ENCODE measurements at regions not wholly inside any gene's neighbourhood (a gene's known extent, or its start where the extent isn't known, plus 50 kb on each side); places are given as distances from the start of the nearest gene placed in this dataset.

DNA sequence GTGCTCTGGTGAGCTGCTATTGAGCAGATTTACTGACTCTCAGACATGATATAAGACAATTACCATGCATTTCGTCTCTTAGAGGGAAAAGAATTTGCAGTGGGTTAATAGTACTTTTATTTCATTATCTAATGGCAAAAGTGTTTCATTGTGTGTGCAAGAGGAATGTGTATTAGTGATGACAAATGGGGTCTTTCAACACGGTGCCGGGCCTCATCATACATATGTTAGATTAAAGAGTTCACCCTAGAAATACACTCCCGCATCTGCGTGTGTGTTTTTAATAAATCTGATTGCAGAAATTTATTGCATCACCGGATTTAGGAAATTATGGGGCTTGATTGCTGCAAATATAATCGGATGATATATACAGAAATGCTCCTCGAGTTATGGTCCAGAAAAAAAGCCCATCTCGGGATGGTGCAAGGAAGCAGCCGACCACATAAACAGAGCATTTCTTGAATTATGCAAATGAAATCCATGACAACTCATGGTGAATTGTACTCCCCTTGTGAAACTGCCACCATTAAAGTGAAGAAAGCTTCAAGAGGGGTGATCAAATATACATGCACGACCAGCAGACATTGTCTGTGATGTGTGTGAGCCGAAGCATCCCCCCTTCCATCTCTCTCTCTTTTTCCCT, 156.0 kb downstream of the PHETA1 start:
- no peaks in the 10 kb centered on the region for H3K4me1 ChIP-seq
- ATAC-seq (ENCODE audit: low FRiP score in 2 of 2) (no peak), DNase-seq (no peak)
- no peaks in the 10 kb centered on the region for H3K36me3 ChIP-seq
- WGBS, 2 donors: 70 to 77% methylated on average over 12 of the region's 12 CpGs
- no peak overlapping the region for H3K27ac ChIP-seq
- H3K27me3 ChIP-seq: no peaks in the 10 kb centered on the region
- TF ChIP-seq POLR2AphosphoS5 (IDR thresholded peaks at IDR 0.05) (no peak), EP300 (IDR thresholded peaks at IDR 0.05) (no peak), POLR2A (IDR thresholded peaks at IDR 0.05) (no peak)
- TF ChIP-seq, protein P1, sequence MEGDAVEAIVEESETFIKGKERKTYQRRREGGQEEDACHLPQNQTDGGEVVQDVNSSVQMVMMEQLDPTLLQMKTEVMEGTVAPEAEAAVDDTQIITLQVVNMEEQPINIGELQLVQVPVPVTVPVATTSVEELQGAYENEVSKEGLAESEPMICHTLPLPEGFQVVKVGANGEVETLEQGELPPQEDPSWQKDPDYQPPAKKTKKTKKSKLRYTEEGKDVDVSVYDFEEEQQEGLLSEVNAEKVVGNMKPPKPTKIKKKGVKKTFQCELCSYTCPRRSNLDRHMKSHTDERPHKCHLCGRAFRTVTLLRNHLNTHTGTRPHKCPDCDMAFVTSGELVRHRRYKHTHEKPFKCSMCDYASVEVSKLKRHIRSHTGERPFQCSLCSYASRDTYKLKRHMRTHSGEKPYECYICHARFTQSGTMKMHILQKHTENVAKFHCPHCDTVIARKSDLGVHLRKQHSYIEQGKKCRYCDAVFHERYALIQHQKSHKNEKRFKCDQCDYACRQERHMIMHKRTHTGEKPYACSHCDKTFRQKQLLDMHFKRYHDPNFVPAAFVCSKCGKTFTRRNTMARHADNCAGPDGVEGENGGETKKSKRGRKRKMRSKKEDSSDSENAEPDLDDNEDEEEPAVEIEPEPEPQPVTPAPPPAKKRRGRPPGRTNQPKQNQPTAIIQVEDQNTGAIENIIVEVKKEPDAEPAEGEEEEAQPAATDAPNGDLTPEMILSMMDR (IDR thresholded peaks at IDR 0.05): no peak
- H3K9me3 ChIP-seq: no peaks in the 10 kb centered on the region
- no peak overlapping the region for H3K4me3 ChIP-seq

- TF ChIP-seq POLR2A (IDR thresholded peaks at IDR 0.05): no peak
- no peak for TF ChIP-seq POLR2AphosphoS5 (IDR thresholded peaks at IDR 0.05)
- TF ChIP-seq, protein P1 (IDR thresholded peaks at IDR 0.05): no peak
- TF ChIP-seq EP300 (IDR thresholded peaks at IDR 0.05): no peak
- Histone ChIP-seq H3K4me1 (no peaks in the 10 kb centered on the region), H3K27ac (no peak overlapping the region), H3K4me3 (no peak overlapping the region), H3K27me3 (no peaks in the 10 kb centered on the region), H3K9me3 (no peaks in the 10 kb centered on the region), H3K36me3 (no peaks in the 10 kb centered on the region)
- ATAC-seq (ENCODE audit: low FRiP score in 2 of 2) (no peak), DNase-seq (no peak)
- WGBS, 2 donors: 32 to 48% methylated on average over 7 of the region's 7 CpGs
These were observed 156.8 kb downstream of the PHETA1 start for GRCh38 chr12:111211910-111212757.

GRCh38 chr12:111209811-111210210, 159.1 kb downstream of the PHETA1 start:
- TF ChIP-seq POLR2AphosphoS5 (IDR thresholded peaks at IDR 0.05): no peak
- TF ChIP-seq, protein P1 (IDR thresholded peaks at IDR 0.05): no peak
- no peak for TF ChIP-seq EP300 (IDR thresholded peaks at IDR 0.05)
- TF ChIP-seq POLR2A (IDR thresholded peaks at IDR 0.05): no peak
- Histone ChIP-seq H3K9me3 (no peaks in the 10 kb centered on the region), H3K27me3 (no peaks in the 10 kb centered on the region), H3K4me3 (no peak overlapping the region), H3K4me1 (no peaks in the 10 kb centered on the region), H3K36me3 (no peaks in the 10 kb centered on the region), H3K27ac (no peak overlapping the region)
- 84% methylated on average over 4 of the region's 4 CpGs for WGBS, 2 donors
- ATAC-seq (ENCODE audit: low FRiP score in 2 of 2): no peak
- DNase-seq: no peak

GRCh38 chr12:111207761-111208160, 161.1 kb downstream of the PHETA1 start:
- TF ChIP-seq EP300 (IDR thresholded peaks at IDR 0.05): no peak
- TF ChIP-seq POLR2A (IDR thresholded peaks at IDR 0.05): no peak
- TF ChIP-seq, protein P1 (IDR thresholded peaks at IDR 0.05): no peak
- no peak for TF ChIP-seq POLR2AphosphoS5 (IDR thresholded peaks at IDR 0.05)
- no peaks in the 10 kb centered on the region for H3K4me1 ChIP-seq
- no peak for DNase-seq
- H3K27ac ChIP-seq: no peak overlapping the region
- no peaks in the 10 kb centered on the region for H3K9me3 ChIP-seq
- ATAC-seq (ENCODE audit: low FRiP score in 2 of 2): no peak
- H3K27me3 ChIP-seq: no peaks in the 10 kb centered on the region
- WGBS, 2 donors: 59 to 65% methylated on average over 3 of the region's 3 CpGs
- no peaks in the 10 kb centered on the region for H3K36me3 ChIP-seq
- H3K4me3 ChIP-seq: no peak overlapping the region
